GM19328 (cell line): ENCODE measurements at regions not wholly inside any gene's neighbourhood (a gene's known extent, or its start where the extent isn't known, plus 50 kb on each side); places are given as distances from the start of the nearest gene placed in this dataset.
"Not testable (repeated sequence)": the region's sequence is repeated elsewhere in the genome, so short reads cannot be mapped to it uniquely, and the experiment has no call there.

Experiments used
- ATAC-seq: cut with Tn5 transposase; IDR thresholded peaks from one replicate; pipeline ENCODE4 v1.9.1; 2021; ENCODE audit warnings: mild to moderate bottlenecking, moderate library complexity; ENCODE audit not compliant: unreplicated experiment

DNA sequence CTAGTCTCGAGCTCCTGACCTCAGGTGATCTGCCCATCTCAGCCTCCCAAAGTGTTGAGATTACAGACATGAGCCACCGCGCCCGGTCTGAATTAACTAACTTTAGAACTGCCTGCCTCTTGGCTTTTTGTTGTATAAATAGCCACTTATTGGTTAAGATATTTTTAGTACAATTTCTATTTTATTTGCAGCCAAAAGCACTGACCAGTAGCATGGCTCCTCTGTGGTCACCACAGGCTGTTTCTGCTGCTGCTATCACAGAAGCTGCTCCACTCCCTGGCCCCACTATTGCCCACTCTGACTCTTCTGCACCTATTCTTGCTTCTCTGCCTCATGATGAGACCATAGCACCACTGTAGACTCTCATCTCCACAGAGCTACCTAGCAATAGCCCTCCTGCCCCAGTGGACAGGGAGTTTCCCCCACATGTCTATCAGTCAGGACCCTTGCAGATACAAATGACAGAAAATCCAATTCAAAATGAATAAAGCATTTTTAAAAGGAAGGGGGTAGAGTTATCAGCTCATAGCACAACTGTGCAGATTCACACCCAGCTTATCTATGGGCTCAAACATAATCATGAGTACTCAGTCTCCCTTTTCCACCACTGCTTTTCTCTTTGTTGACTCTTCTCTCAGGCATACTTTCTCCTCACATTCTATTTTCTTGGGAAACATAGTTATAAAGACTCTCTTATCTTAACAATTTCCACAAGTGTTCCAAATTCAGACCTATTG is 151.8 kb upstream of the EPB41L4A start:
- ATAC-seq: no peak

DNA sequence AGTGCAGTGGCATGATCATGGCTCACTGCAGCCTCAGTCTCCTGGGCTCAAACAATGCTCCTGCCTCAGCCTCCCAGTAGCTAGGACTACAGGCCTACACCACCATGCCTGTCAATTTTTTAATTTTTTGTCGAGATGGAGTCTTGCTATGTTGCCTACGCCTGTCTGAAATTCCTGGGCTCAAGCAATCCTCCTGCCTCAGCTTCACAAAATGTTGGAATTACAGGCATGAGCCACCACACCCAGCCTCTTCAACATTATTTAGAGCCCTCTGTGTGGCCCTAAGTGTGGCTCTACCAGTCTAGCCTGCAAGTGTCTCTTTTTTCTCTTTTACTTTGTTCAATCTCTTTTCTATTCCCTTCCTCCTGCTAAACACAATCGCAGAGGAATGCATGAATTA is 154.4 kb upstream of the EPB41L4A start:
- no peak for ATAC-seq

DNA sequence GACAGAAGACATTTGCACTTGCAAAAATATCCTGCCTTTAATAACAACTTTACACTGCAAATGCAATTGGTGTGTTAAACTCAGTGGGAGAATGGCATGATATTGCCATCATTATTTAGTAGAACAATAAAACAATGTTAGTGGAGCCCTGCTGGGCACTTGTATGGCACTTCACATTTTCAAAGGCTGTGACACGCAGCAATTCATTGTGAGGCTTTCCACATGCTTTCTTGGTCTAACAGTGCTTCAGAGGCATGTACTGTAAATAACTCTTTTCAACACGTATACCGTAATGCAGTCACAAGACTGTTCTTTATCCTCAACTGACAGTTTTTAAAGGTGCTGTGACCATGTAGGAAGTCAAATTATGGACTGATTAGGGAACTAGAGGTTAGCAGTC is 155.5 kb upstream of the EPB41L4A start:
- no peak for ATAC-seq

DNA sequence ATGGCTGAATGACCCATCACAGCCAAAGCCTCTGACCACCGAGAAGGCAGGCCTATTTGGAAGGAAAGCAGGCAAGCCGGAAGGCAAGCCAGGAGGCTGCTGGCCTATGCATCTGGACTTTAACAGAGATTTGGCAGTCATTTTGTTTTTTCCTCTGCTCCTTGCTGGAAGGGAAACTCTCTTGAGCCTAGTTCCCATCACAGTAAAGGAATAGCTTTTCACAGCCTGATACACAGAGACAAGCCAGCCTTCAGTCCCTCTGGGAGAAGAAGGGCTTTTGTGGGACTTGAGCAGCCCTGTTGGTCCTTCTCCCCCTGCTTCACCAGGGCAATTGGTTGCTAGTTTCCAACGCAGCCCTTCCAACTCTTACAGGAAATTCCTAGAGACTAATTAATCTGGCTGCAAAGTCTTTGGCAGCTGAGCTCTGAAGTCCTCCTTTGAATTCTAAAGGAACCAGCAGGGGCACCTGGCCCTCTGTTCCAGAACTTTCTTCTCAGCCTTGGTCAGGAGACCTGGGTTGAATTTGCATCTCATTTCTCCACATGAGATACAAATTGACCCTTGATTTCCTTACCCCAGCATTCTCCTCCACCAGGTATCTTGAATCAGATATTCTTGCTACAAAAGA is 157.3 kb upstream of the EPB41L4A start:
- ATAC-seq: no peak

DNA sequence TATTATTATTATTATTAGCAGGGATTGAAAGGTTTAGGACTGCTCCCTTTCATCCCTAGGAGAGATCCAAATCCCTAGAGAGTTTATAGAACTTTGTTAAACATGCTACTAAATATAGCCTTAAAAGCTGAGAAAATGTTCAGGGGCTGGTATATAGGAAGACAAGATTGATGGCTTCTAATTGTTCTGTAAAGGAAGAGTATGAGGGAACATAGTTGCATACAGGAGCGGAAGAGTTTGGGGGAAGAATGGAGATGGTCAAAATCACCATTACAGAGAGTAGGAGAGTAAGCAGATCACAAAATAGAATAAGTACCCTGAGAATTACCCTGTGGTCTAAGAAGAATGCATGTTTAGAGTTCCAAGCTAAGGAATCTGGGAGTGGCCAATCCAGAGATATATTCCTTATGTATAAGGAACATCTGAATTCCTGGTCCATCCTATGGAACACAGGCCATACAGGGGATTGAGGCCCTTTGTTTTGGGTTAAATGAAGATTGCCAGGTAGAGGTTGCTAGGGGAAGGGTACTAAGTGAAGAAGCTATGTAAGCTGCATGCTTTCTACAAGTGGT is 158.0 kb upstream of the APC start:
- no peak for ATAC-seq

DNA sequence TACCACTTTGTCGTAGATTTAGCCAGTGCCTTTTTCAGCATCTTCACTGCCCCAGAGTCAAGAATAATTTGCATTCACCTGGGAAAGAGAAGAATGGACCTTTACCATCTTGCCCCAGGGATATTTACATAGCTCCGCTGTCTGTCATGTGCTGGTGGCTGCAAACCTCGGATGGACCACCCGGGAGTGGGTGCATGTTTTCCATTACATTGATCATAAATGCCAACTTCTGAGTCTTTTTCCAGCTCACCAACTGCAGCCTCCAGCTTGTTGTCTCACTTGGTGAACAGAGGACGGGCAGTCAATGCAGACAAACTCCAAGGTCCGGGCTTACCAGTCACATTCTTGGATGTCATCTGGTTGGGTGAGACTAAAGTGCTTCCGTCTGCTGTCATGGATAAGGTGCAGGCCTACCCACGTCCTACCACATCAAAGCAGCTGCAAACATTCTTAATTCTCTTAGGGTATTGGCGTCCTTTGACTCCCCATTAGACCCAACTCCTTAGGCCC is 155.8 kb upstream of the APC start:
- ATAC-seq: no peak

DNA sequence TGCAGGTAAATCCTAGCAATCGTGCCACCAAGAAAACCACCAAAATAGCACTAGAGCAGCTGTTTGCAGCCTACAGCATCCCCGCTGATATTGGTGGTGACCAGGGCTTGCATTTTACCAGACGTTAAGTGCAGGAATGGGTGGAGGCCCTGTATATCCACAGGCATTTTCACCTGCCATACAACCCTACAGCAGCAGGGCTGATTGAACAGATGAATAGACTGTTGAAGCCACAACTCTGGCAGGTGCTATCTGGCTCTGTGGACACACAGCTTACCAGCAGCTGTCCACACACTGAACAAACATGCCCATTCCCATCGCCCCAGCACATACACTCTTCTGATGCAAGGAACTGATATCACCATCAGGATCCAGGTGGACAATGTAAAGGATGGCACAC is 154.5 kb upstream of the APC start:
- no peak for ATAC-seq

DNA sequence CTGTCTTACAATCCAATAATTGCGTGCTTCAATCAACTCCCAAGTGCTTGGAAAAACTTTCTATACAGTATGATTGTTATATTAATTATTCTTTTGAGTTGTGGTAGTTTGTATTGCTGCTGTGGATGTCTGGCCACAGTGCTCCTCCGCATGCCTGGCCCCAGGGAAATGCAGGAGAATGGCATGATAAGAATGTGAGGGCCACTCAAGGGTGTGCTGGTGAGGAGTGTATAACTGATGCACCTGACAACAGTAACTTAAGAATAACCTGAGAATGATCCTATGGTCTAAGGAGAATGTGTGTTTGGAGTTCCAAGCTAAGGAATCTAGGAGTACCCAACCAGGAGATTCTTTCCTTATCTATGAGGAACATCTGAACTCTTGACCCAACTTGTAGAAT is 152.9 kb upstream of the APC start:
- ATAC-seq: no peak

DNA sequence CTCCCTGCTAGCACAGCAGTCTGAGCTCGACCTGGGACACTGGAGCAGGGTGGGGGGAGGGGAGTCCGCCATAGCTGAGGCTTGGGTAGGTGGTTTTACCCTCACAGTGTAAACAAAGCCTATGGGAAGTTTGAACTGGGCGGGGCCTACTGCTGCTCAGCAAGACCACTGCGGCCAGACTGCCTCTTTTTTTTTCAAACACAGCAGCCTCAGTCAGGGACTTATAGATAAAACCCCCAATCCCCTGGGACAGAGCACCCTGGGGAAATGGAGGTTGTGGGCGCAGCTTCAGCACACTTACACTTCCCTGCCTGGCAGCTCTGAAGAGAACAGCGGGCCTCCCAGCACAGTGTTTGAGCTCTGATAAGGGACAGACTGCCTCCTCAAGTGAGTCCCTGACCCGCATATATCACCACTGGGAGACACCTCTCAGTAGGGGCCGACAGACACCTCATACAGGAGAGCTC is 151.1 kb upstream of the APC start:
- no peak for ATAC-seq

DNA sequence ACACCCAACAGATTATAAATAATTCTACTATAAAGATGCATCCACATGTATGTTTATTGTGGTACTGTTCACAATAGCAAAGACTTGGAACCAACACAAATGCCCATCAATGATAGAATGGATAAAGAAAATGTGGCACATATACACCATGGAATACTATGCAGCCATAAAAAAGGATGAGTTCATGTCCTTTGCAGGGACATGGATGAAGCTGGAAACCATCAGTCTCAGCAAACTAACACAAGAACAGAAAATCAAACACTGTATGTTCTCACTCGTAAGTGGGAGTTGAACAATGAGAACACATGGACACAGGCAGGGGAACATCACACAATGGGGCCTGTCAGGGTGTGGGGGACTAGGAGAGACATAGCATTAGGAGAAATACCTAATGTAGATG is 146.8 kb upstream of the APC start:
- not testable (repeated sequence) for ATAC-seq

DNA sequence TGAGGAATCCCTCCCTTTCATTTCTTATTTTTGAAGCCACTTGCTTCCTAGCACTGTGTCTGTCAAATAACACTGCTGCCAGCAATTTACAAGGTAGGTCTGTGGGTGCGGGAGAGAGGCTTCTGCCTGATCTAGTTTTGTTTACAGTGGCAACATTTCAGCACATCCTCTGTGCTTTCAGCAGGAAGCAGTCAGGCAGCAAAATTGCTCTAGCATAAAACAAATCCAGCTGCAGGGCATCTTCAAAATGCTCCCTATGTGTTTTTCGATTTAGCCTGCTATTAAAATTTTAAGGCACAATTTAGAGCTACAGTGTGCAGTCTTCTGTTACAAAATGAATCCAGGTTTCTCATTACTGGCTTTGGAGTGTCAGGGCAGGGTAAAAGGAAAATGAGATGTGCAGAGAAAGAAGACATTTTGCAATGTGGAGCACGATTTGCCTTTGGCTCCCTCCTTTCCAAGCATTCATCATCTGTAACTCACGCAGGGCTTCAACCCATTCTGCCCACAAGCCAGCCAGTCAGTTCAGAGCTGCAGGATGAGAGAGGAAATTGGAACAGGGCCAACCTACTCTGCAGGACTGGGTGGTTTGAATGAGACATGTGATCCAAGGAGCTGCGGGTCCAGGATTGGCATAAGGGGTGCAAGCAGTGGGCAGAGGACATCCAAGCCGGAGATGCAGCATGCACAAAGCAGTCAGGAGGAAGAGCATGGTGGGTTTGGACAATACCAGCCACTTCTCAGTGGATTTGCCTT is 143.4 kb upstream of the APC start:
- no peak for ATAC-seq

DNA sequence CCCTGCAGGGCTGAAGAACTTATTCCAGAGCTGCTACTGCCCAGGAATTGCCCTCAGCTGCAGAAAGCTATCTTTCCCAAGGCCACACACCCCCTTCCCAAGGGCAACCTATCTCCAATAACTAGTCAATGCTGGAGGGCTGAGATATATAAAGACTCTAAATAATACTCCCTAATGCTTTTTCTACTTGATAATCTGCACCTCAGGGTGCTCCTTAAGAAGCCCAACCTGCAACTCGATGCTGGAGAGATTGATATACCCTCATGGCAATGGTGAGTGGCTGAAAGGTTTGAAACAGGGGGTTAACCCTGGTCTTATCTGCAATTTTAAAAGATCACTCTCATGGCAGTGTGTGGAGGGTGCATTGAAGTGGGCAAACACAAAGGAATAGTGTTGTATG is 142.7 kb upstream of the APC start:
- ATAC-seq: no peak

DNA sequence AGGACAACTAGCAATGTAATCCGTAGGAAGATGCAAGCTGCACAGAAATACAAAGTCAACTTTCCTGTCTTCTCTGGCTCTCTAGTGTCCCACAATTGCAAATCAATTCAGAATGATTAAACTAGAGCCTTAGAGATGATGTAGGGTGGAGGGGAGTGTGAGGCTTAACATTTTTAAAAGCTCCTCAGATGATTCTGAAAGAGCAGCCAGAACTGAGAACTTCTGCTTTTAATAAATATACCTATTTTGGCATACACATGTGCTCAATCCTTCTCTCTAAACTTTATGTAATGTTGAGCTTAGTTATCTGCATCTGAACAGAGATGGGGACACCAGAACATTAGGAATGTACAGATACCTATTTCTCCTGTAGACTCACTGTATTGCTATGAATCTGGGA is 139.9 kb upstream of the APC start:
- no peak for ATAC-seq

DNA sequence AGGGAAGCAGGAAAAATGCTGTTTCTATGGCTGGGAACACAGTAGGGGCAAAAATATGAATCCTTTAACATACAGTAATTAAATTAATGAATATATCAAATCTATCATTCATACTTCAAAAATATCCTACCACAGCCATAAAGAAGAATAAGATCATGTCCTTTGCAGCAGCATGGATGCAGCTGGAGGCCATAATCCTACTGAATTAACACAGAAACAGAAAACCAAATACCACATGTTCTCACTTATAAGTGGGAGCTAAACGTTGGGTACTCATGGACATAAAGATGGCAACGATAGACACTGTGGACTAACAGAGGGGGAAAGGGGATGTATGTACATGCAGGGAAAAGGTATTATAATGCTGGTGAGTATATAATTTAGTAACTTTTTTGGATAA is 137.2 kb upstream of the APC start:
- not testable (repeated sequence) for ATAC-seq

DNA sequence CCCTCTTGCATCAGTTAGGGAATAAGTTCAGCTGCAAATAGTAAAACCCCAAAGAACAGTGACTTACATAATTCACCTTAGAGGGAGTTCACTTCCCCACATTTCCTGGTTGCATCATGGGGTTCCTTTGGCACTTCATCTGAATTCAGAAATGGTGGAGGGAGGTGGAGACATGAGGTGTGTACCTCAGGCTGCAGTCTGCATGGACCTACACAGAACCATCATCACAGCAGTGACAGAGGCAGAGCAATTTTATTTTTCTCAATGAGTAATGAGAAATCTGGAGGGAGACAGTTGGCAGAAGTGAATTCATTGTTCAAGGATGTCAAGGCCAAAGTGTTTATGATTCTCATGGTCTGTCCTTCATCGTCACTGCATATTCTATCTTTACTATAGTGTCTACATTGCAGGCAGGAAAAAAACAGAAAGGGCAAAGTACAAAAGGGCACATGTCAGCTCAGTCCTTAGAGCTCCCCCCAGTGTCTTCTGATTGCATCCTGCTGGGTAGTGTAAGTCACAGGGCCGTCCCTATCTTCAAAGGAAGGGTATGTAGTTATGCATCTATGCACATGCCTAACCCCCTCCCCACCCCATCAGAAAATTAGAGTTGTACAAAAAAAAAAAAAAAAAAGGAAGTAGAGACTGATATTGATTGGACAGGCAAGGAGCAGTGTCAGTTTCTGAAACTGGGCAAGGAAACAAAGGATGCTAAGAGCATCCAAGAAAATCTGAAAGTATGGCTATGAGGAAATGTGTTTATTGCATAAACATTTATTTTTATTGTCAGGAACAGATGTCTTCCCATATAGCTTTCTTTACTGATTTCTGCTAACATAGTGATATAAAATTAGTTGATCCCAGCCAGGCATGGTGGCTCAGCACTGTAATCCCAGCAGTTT is 132.7 kb upstream of the APC start:
- peak; percentile 80 for ATAC-seq

DNA sequence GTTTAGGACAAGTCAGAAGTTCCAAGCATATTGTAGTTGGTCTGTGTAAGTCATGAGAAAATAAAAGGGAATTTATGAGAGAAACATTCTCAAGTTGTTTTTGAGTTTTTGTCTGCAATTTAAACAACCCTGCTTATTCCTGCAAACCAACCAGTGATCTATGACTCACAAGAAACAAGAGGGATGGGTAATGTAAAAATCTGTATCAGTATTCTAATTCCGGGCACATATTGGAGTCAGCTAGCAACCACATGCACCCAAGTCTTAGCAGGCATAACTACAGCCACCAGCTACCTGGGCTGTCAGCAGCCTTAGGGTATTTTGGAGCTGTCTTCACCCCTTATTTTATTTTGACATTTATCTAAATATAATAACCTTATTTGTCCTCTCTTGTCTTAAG is 128.7 kb upstream of the APC start:
- no peak for ATAC-seq

DNA sequence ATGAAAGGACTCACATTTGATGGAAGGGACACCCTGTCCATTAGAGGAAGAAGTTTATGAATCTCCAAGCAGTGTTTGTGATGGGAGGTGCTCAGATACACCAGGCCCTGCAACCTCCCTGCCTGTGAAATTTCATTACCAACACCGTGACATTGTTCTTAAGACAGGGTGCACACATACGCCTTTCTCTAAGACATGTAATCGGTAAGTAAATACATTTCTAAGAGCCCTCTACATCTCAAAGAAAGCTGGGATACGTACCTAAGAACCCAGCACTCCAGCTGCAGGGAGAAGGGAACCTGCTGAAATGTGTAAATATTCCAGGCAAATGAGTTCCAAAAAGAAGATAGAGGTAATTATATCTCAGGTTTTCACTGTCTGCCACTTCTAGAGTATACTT is 125.0 kb upstream of the APC start:
- ATAC-seq: no peak

DNA sequence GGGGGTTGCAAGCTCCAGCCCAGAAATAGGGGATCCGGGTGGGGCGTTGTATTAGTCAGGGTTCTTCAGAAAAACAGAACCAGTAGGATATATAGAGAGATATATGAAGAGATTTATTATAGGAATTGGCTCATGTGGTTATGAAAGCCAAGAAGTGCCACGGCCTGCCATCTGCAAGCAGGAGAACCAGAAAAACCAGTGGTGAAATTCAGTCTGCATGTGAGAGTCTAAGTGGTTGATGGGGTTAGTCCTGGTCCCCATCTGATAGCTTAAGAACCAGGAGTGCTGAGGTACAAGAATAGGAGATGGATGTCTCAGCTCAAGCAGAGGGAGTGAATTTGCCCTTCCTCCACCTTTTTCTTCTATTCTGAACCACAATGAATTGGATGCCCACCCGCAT is 123.4 kb upstream of the APC start:
- ATAC-seq: no peak

DNA sequence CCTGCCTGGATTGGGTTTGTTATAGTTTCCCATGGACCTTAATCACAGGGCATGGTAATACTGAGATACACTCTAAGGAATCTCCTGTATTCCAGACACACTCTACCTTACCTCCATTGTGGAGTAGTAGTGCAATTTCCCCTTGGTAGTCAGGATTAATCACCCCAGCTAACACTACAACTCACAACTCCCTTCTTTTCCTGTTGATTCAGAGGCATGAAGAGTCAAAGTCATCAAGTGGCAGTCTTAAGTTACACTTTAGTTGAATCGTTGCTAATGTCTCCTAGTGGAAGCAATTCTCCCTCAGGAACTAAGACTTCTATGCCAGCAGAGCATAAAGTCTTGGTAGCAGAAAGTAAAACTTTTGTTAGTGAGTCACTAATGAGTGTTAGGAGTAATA is 122.7 kb upstream of the APC start:
- ATAC-seq: no peak

DNA sequence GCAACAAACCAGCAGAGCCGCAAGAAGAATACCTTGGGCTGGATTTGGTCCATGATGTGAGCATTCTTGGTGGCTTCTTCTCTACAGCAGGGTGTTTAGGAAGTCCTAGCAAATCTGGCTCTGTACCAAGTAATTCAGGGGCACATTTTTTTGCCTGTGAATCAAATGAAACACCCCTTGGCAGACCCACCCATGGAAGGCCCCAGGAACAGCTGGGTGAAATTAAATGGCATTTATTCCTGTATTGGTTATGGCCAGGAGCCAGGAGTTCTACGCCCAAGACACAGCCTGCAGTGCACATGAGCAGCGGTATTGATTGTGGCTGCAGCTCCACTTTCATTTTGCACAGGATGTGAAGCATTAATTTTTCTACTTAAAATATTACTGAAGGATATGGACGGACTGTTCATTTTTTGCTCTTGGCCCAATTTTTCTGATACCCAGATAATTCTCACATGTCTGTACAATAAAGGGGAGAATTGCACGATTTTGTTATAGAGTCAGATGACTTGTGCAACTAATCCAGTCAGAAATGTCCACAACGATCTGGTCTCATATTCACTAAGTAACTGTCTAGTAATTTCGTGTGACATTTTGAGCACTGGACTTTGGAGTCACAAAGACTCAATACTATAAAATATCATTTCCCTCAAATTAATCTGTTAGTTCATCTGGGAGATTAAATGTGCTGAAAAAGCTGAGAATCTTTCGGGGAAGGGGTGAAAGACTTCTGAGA is 120.7 kb upstream of the APC start:
- no peak for ATAC-seq
